HG03460 (cell line): ENCODE measurements at regions not wholly inside any gene's neighbourhood (a gene's known extent, or its start where the extent isn't known, plus 50 kb on each side); places are given as distances from the start of the nearest gene placed in this dataset.
"Not testable (repeated sequence)": the region's sequence is repeated elsewhere in the genome, so short reads cannot be mapped to it uniquely, and the experiment has no call there.

Experiments
- ATAC-seq: cut with Tn5 transposase; IDR thresholded peaks from one replicate; pipeline ENCODE4 v1.9.1; 2021; ENCODE audit not compliant: unreplicated experiment

- no peak for ATAC-seq
These were observed 72.5 kb downstream of the LHX2 start for GRCh38 chr9:124084087-124084486.

- no peak for ATAC-seq
These were observed 75.7 kb downstream of the LHX2 start for GRCh38 chr9:124087226-124087625.

- ATAC-seq: no peak
These were observed 76.9 kb downstream of the LHX2 start for GRCh38 chr9:124088476-124088837.

GRCh38 chr9:124089631-124090488 is 78.3 kb downstream of the LHX2 start:
- ATAC-seq: peak; percentile 74

DNA sequence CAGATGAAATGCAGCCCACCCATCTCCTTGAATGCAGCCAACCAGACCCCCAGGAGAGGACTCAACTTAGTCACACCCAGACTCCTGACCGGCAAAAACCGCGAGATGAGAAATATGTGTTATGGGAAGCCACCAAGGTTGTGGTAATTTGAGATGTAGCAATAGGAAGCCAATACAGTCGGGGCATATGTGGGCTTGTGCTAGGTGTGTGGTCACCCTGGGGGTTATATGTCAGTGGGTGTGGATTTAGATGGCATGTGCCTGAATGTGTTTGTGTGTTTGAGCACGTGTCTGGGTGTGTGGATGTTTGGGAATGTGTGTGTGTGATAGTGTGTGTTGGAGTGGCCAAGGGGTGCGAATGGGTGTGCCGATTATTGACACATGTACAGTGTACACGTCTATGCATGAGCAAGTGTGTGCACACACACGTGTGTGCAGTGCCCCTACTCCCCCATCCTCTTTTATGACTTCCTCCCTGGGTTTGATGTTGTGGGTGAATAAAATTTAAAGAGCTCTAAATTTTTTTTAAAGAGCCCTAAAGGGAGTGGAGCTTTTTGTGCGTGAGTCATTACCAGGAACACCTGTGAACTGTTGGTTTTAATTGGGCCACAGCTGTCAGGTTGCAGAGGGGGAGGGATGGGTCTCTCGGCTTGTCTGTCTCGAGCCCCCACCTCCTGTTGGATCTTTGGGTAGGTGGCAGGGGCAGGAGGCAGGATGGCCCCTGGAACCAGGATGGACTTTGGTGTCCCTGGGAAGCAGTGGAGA is 86.8 kb downstream of the LHX2 start:
- no peak for ATAC-seq

- ATAC-seq: no peak
These were observed 88.3 kb downstream of the LHX2 start for GRCh38 chr9:124099860-124100259.

DNA sequence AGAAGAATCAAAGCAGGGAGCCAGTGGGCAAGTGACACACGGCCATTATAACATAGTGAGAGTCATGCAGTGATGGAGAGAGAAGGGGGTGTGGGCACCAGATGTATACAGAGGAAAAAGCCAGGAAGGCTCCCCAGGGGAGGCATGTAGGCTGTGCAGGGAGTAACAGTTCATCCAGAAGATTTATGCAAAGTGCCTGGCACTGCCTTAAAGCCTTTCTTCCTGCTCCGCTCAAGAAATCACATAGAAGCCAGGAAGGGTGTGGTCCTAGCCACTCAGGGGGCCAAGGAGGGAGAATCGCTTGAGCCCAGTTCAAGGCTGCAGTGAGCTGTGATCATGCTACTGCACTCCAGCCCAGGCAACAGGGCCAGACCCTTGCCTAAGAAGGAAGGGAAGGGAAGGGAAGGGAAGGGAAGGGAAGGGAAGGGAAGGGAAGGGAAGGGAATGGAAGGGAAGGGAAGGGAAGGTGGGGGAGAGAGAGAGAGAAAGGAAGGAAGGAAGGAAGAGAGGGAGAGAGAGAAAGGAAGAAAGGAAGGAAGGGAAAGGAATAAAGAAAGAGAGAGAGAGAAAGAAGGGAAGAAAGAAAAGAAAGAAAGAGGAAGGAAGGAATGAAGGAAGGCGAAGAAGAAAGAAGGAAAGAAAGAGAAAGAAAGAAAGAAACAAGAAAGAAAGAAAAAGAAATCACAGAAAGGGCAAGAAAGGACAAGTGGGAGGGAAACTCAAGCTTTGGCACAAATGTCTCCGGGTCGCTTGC is 89.8 kb downstream of the LHX2 start:
- ATAC-seq: no peak

DNA sequence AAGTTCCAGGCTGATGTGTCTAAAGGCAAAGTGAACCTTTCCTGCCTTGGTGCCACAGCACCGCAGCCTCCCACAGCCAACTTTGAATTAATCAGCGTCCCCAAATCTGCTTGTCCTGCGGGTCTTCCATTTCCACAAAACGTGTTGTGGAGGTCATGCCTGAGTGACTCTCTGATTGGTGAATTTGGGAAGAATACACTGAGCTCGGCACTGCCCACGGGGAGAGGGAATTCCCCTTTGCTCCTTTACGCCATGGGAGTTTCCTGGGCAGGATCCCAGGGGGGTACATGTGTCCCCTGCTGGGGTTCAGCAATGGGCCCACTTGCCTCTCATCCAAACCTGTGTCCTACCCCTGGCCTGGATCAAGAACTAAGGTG is 90.4 kb downstream of the LHX2 start:
- ATAC-seq: no peak

DNA sequence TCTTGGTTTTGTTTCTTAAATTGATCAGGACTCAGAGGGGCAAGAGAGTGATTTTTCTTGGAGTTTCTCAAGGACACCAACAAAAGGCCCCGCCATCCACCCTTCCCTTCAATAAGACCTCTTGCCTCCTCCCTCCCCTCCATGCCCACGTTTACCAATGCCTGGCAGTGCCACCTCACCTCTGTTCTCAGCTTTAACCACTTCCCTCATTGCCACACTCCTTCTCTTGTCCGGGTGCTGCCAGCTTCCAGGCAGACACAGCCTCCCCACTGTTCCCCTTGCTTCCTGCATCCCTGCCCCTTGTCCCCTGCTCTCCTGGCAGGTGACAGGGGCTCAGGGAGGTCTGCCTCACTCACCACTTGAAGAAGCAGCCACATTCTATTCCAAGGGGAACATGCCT is 90.8 kb downstream of the LHX2 start:
- ATAC-seq: no peak

DNA sequence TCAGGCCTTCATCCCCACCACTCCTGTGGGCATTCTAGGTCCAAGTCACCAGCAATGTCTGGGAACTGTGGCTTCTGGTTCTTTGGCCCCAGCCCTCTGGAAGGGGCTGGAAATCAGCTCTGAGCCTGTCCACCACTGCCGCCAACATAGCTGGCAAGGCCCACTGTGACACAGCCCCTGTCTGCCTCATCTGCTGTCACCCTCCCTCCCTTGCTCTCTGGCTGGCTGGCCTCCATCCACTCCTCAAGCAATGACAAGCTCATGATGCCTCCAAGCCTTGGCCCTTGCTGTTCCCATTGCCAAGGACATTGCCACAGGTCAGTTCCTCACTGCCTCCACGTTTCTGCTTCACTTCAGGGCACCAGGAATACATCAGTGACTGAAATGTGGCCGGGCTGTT is 93.7 kb downstream of the LHX2 start:
- no peak for ATAC-seq

GRCh38 chr9:124108216-124108615 is 96.6 kb downstream of the LHX2 start:
- ATAC-seq: no peak

- no peak for ATAC-seq
These were observed 98.8 kb downstream of the LHX2 start for GRCh38 chr9:124110307-124110915.

DNA sequence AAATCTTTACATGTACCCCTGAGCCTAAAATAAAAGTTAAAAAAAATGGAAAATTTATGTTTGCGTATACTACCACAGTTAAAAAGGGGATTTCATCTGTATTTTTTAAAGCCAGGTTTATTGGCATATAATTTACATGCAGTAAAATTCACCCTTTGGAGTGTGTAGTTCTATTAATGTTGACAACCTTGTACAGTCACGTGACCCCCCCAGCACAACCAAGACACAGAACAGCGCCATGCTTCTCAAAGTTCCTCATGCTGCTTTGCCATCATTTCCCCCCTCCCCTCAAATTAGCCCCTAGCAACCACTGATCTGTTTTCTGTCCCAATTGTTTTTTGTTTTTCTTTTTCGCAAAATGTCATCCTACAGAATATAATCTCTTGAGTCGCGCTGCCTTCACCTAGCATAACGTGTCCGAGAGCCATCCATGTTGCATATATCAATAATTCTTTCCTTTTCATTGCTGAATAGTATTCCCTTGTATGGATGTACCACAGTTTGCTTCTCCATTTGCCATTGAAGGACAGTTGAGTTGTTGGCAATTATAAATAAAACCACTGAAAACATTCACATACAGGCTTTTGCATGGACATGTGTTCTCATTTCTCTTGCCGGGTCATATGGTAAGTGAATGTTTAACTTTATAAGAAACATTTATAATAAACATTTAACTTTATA is 105.3 kb downstream of the LHX2 start:
- no peak for ATAC-seq

DNA sequence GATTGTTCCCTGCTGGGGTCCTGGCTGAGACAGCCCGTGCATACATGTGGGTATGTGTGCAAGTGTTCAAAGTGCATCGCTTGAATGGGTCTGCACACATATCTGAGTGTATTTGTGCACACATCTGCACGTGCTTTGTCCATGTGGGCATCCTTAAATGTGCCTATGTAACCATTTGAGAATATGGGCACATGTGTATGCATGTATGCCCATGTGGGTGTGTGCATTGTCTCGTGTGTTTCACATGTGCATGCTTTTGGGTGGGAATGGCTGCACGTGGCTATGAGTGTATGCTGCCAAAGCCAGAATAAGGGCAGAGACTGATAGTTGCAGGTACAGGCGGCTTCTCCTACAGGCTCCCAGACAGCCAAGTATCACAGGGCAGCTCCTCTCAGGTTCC is 107.3 kb downstream of the LHX2 start:
- no peak for ATAC-seq

DNA sequence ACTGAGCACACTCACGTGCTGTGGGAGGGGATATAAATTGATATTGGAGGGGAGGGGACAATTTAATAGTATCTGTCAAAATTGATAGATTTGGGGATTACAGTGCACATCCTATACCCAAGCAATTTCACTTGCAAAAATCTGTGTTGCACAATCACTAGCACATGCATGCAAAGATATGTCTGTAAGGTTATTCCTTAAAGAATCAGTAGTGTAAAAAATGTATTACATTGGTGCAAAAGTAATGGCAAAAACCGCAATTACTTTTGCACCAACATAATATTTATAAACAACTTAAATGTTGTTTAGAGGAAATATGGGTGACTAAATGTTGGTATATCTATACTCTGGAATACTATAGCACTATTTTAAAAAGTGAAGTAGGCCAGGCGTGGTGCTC is 108.7 kb downstream of the LHX2 start:
- no peak for ATAC-seq

GRCh38 chr9:124121725-124122124 is 110.2 kb downstream of the LHX2 start:
- ATAC-seq: no peak

- no peak for ATAC-seq
These were observed 110.8 kb downstream of the LHX2 start for GRCh38 chr9:124122321-124122720.

DNA sequence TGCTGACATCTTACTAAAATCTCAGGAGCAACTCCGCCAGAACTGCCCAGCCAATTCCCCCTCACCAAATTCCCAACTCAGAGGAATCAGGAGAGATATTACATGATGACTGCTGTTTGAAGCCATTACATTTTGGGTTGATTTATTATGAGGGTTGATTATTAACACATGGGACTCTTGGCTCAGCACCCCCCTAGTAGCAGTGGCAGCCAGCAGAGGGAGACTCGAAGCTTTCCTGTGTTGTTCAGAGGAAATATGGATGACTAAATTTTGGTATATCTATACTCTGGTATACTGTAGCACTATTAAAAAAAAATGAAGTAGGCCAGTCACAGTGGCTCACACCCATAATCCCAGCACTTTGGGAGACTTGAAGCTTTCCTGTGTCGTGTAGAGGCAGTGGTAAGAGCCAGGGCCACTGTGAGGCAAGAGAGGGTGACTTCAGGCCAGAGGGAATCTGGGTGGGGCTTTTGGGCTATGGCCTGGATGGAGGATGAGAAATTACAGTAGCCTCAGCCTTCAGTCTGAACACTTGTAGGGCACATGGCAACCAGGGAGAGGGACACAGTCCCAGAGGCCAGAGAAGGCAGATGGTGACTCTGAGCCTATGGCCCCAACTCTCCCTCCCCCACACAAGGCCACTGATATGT is 111.4 kb downstream of the LHX2 start:
- no peak for ATAC-seq

- not testable (repeated sequence) for ATAC-seq
These were observed 112.1 kb downstream of the LHX2 start for GRCh38 chr9:124123621-124124020.
